NB4 (cell line): ENCODE measurements at regions not wholly inside any gene's neighbourhood (a gene's known extent, or its start where the extent isn't known, plus 50 kb on each side); places are given as distances from the start of the nearest gene placed in this dataset.

Experiments
- MYC ChIP-seq: IDR thresholded peaks from 2 replicates; pipeline ENCODE4 v1.6.1; 2011; ENCODE audit warnings: low read depth, low read length
- POLR2A ChIP-seq: IDR thresholded peaks from 2 replicates; pipeline ENCODE4 v1.6.1; 2011; ENCODE audit warnings: mild to moderate bottlenecking; ENCODE audit not compliant: insufficient read length; ENCODE audit errors: extremely low read depth
- TF ChIP-seq, protein P1 (sequence below): IDR thresholded peaks from one replicate; pipeline ENCODE4 v1.5.1; 2012; ENCODE audit warnings: low read depth, low read length
- TF ChIP-seq, protein P2 (sequence below): IDR thresholded peaks from 2 replicates; pipeline ENCODE4 v1.6.1; 2011; ENCODE audit warnings: low read depth, low read length

DNA sequence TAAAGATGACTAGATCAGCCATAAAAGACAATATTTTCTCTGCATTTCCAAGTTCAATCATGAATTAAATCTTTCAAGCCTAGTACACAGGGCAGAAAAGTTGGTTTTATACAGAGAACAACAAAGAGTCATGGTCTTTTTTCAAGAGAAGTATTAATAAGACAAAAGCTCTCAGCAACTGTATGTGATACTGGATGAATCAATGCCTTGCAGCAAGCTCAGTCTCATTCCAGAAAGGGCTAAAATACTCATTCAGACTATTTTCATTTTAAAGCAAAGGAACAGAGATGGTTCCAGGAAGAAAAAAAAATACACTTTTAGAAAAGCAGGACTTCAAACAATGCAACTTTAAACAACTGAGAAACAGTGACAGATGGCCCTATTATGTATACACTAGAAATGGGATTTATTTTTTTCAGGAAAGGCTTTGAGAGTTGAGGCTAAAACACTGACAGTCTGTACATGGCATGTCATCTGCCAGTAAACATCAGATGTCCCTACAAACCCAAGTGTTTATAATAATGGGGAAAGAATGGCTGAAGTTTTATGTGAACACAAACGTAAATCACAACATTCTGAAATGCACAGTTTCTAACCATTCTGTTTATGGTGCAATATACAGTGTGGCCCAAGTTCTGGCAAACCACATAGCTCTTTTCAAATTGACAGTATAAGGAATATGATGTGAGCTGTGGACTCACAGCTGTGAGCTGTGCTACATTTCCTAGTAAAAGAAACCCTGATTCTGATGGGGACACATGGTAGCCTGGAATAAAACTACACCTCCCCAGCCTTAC, 114.3 kb upstream of the DST start:
- TF ChIP-seq, protein P1, sequence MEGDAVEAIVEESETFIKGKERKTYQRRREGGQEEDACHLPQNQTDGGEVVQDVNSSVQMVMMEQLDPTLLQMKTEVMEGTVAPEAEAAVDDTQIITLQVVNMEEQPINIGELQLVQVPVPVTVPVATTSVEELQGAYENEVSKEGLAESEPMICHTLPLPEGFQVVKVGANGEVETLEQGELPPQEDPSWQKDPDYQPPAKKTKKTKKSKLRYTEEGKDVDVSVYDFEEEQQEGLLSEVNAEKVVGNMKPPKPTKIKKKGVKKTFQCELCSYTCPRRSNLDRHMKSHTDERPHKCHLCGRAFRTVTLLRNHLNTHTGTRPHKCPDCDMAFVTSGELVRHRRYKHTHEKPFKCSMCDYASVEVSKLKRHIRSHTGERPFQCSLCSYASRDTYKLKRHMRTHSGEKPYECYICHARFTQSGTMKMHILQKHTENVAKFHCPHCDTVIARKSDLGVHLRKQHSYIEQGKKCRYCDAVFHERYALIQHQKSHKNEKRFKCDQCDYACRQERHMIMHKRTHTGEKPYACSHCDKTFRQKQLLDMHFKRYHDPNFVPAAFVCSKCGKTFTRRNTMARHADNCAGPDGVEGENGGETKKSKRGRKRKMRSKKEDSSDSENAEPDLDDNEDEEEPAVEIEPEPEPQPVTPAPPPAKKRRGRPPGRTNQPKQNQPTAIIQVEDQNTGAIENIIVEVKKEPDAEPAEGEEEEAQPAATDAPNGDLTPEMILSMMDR: no peak
- no peak for TF ChIP-seq POLR2A
- TF ChIP-seq MYC: no peak
- TF ChIP-seq, protein P2, sequence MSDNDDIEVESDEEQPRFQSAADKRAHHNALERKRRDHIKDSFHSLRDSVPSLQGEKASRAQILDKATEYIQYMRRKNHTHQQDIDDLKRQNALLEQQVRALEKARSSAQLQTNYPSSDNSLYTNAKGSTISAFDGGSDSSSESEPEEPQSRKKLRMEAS: no peak
